Colonic mucosa (tissue), 4 donors: ENCODE measurements at regions not wholly inside any gene's neighbourhood (a gene's known extent, or its start where the extent isn't known, plus 50 kb on each side); places are given as distances from the start of the nearest gene placed in this dataset.

Experiments used
- DNase-seq: peaks from one replicate; pipeline ENCODE4 v3.0.0-alpha.2; 2020
- H3K27ac ChIP-seq: fragments of 200-600 bp; one replicate; pipeline ENCODE4 v1.8.0; 2021
- H3K27me3 ChIP-seq: fragments of 200-600 bp; one replicate; pipeline ENCODE4 v1.8.0; 2021
- H3K36me3 ChIP-seq: fragments of 200-600 bp; one replicate; pipeline ENCODE4 v1.8.0; 2021
- H3K4me1 ChIP-seq: fragments of 200-600 bp; one replicate; pipeline ENCODE4 v1.8.0; 2021; ENCODE audit warnings: mild to moderate bottlenecking
- H3K4me3 ChIP-seq: fragments of 200-600 bp; one replicate; pipeline ENCODE4 v1.8.0; 2021
- H3K9ac ChIP-seq, 2 donors: one replicate each; pipeline ENCODE4 v1.7.0; 2013; ENCODE audit warnings: control low read depth in 2 of 2, low read depth in 2 of 2, low read length in 2 of 2
- H3K9me3 ChIP-seq: fragments of 200-600 bp; one replicate; pipeline ENCODE4 v1.8.0; 2021
- CTCF ChIP-seq: fragments of 200-600 bp; IDR thresholded peaks from one replicate; pipeline ENCODE4 v1.8.0; 2022; ENCODE audit warnings: antibody characterized with exemption, mild to moderate bottlenecking
- intact Hi-C: fragments of 100-400 bp; cut with DNase I; formaldehyde crosslinking; loops from one replicate; pipeline ENCODE4 v1.14.1; 2022
- donor health status: healthy.
- donor health status: DM: no; HTN: no; CAD: no.
- donor health status: DM: no; HTN: no; CAD: no.

DNA sequence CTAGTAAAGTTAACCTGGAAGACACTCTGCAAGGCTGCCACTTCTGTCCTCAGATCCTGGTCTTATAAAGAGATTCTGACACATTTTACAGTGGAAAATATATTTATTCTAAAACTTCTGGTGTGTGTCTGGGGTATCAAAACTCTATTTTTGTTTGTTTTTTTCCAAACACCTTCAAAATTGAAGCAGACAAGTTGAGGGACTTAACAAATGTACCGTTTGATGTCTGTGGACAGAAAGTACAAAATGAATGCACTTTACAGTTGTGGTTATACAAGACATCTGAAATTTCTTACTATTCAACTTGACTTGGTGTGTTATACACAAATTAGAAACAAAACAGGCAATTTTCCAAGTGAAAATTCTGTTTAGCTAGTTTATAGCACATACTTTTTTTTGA is 823.2 kb upstream of the SALL3 start:
- Histone ChIP-seq H3K27ac (no peak overlapping the region), H3K27me3 (no peaks in the 10 kb centered on the region), H3K36me3 (no peaks in the 10 kb centered on the region), H3K9ac (no peak overlapping the region), H3K4me3 (no peak overlapping the region), H3K4me1 (no peaks in the 10 kb centered on the region), H3K9me3 (no peaks in the 10 kb centered on the region)
- no peak for TF ChIP-seq CTCF
- no peak for DNase-seq
- intact Hi-C loops: no loop called here

DNA sequence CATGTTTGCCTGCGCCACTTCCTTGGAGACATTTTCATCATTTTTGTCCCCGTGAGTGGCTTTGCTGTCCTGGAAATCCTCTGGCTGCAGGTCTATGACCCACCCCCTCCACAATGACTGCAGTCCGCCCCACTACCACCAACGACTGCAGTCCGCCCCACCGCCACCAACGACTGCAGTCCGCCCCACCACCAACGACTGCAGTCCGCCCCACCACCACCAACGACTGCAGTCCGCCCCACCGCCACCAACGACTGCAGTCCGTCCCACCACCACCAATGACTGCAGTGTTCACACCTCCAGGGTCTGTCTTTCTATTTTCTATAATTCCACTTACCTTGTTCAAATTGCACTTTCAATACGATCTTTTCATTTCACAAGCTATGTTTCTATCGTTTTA is 820.7 kb upstream of the SALL3 start:
- no peak for DNase-seq
- intact Hi-C loops: no loop called here

GRCh38 chr18:78159397-78159796 is 820.2 kb upstream of the SALL3 start:
- intact Hi-C loops: no loop called here
- Histone ChIP-seq H3K9me3 (no peaks in the 10 kb centered on the region), H3K4me3 (no peak overlapping the region), H3K9ac (no peak overlapping the region), H3K27me3 (no peaks in the 10 kb centered on the region), H3K36me3 (no peaks in the 10 kb centered on the region), H3K4me1 (no peaks in the 10 kb centered on the region), H3K27ac (no peak overlapping the region)
- no peak for DNase-seq
- no peak for TF ChIP-seq CTCF

More for the DNA sequence above, 820.7 kb upstream of the SALL3 start:
- H3K4me3 ChIP-seq: no peak overlapping the region
- no peak overlapping the region for H3K9ac ChIP-seq
- no peaks in the 10 kb centered on the region for H3K27me3 ChIP-seq
- H3K9me3 ChIP-seq: no peaks in the 10 kb centered on the region
- H3K4me1 ChIP-seq: no peaks in the 10 kb centered on the region
- no peak for TF ChIP-seq CTCF
- H3K36me3 ChIP-seq: no peaks in the 10 kb centered on the region
- no peak overlapping the region for H3K27ac ChIP-seq

- Histone ChIP-seq H3K27me3 (no peaks in the 10 kb centered on the region), H3K4me1 (no peaks in the 10 kb centered on the region), H3K27ac (no peak overlapping the region), H3K9me3 (no peaks in the 10 kb centered on the region), H3K36me3 (no peaks in the 10 kb centered on the region), H3K4me3 (no peak overlapping the region), H3K9ac (no peak overlapping the region)
- DNase-seq: no peak
- intact Hi-C loops: no loop called here
- TF ChIP-seq CTCF: no peak
These were observed 818.5 kb upstream of the SALL3 start for GRCh38 chr18:78160961-78161656.

DNA sequence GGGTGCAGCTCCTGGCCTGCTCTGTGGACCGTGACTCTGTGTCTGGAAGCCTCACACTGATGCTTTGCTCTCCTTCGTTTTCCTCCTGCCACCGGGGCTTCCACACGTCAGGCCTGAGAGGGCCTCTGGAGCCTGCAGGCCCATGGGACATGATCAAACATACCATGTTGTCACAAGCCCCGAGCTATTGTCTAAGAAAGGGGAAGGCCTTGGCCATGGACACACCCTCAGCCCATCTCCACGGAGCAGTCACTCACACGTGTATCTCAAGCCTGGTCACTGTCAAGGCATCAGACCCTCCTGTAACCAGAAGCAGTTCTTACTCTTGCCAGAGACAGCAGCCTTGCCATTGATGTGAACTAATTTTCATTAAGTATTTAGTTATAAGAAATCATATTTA is 814.1 kb upstream of the SALL3 start:
- Histone ChIP-seq H3K27ac (no peak overlapping the region), H3K36me3 (no peaks in the 10 kb centered on the region), H3K27me3 (no peaks in the 10 kb centered on the region), H3K9ac (no peak overlapping the region), H3K9me3 (no peaks in the 10 kb centered on the region), H3K4me3 (no peak overlapping the region), H3K4me1 (no peaks in the 10 kb centered on the region)
- intact Hi-C loops: no loop called here
- no peak for TF ChIP-seq CTCF
- no peak for DNase-seq
